Keratinocyte (primary cell): ENCODE measurements at regions not wholly inside any gene's neighbourhood (a gene's known extent, or its start where the extent isn't known, plus 50 kb on each side); places are given as distances from the start of the nearest gene placed in this dataset.

Experiments
- DNase-seq: peaks from one replicate; pipeline ENCODE4 v3.0.0-alpha.2; 2011; ENCODE audit warnings: low read depth, missing footprints, low spot score
- FAIRE-seq: peaks from 2 replicates; lab custom pipeline; 2011; peaks lifted over from hg19 to GRCh38; lab: Jason Lieb, UNC
- H2AFZ ChIP-seq: 2 replicates; pipeline ENCODE4 v1.6.0; 2012; ENCODE audit warnings: low read length, control low read depth, inconsistent platforms; ENCODE audit not compliant: control insufficient read depth
- H3K27ac ChIP-seq: 2 replicates; pipeline ENCODE4 v1.5.1; 2011; ENCODE audit warnings: low read length; ENCODE audit not compliant: control insufficient read depth, insufficient read depth
- H3K27me3 ChIP-seq: 3 replicates; pipeline ENCODE4 v1.6.0; 2011; ENCODE audit warnings: low read length; ENCODE audit not compliant: control insufficient read depth, insufficient read depth; ENCODE audit errors: extremely low read depth
- H3K36me3 ChIP-seq, 2 experiments: 2 replicates in 1 of 2; 3 replicates in 1 of 2; pipeline ENCODE4 v1.5.1; 2011; ENCODE audit warnings: low read length in 2 of 2, mild to moderate bottlenecking in 1 of 2; ENCODE audit not compliant: control insufficient read depth in 2 of 2, insufficient read depth in 2 of 2; ENCODE audit errors: extremely low read depth in 1 of 2
- H3K4me1 ChIP-seq: 3 replicates; pipeline ENCODE4 v1.5.1; 2011; ENCODE audit warnings: low read length; ENCODE audit not compliant: control insufficient read depth, insufficient read depth; ENCODE audit errors: extremely low read depth
- H3K4me2 ChIP-seq: 3 replicates; pipeline ENCODE4 v1.6.0; 2011; ENCODE audit warnings: low read depth, low read length; ENCODE audit not compliant: control insufficient read depth, insufficient read depth; ENCODE audit errors: extremely low read depth
- H3K4me3 ChIP-seq, 3 experiments: fragments of 200-600 bp in 1 of 3; sonication (generic) in 1 of 3; 2 replicates in 2 of 3; 3 replicates in 1 of 3; pipeline ENCODE4 v1.5.1; 2011 to 2016; ENCODE audit warnings: low read length in 3 of 3, mild to moderate bottlenecking in 3 of 3, control low read depth in 2 of 3, inconsistent platforms in 1 of 3, low read depth in 1 of 3, mixed read lengths in 1 of 3, mixed run types in 1 of 3, moderate library complexity in 1 of 3; ENCODE audit not compliant: control insufficient read depth in 2 of 3, insufficient read depth in 2 of 3; ENCODE audit errors: extremely low read depth in 1 of 3
- H3K79me2 ChIP-seq: 2 replicates; pipeline ENCODE4 v1.6.0; 2012; ENCODE audit warnings: low read length; ENCODE audit not compliant: control insufficient read depth, insufficient read depth
- H3K9ac ChIP-seq: 3 replicates; pipeline ENCODE4 v1.6.0; 2011; ENCODE audit warnings: low read length; ENCODE audit not compliant: control insufficient read depth, insufficient read depth; ENCODE audit errors: extremely low read depth
- H3K9me1 ChIP-seq: 3 replicates; pipeline ENCODE4 v1.6.0; 2011; ENCODE audit warnings: low read length; ENCODE audit not compliant: control insufficient read depth, insufficient read depth; ENCODE audit errors: extremely low read depth
- H3K9me3 ChIP-seq: 2 replicates; pipeline ENCODE4 v1.5.1; 2012; ENCODE audit warnings: low read depth, low read length; ENCODE audit not compliant: control insufficient read depth
- H4K20me1 ChIP-seq: 3 replicates; pipeline ENCODE4 v1.6.0; 2011; ENCODE audit warnings: low read length; ENCODE audit not compliant: control insufficient read depth, insufficient read depth; ENCODE audit errors: extremely low read depth
- CTCF ChIP-seq, 3 experiments: IDR thresholded peaks in 1 of 3; conservative IDR thresholded peaks in 1 of 3; optimal IDR thresholded peaks in 1 of 3; 2 replicates in 2 of 3; 3 replicates in 1 of 3; pipeline versions ENCODE3 to v1.5.1; 2011; ENCODE audit warnings: low read length in 3 of 3, mild to moderate bottlenecking in 3 of 3, moderate library complexity in 2 of 3, control low read depth in 1 of 3, inconsistent platforms in 1 of 3; ENCODE audit not compliant: insufficient read depth in 2 of 3; ENCODE audit errors: extremely low read depth in 1 of 3
- EZH2 ChIP-seq: IDR thresholded peaks from one replicate; pipeline ENCODE4 v1.6.1; 2012; ENCODE audit warnings: inconsistent platforms, mild to moderate bottlenecking, low read length, moderate library complexity
- dilution Hi-C: fragments of 300-500 bp; cut with MboI; formaldehyde crosslinking; loops from one replicate; pipeline ENCODE4 v1.7.0; 2020; ENCODE audit warnings: low sequenced_read_pairs; ENCODE audit not compliant: extremely low pct_ligation_motif_present

DNA sequence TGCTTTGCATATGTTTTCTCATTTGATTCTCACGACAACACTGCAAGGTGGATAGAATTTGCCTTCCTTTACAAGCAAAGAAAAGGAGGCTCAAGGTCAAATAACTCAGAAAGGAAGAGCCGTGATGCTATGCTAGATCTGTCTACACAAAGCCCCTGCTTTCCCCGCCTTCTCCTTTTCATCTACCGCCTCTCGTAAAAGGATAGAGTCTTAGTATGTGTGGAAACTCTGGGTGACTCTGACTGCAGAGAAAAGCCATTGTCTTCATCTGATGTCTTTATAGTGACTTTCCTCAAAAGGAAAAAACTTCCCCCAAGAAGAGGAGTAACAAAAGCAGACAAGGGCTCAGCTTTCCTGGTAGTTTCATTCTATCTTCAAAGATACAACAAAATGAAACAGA lies 292.7 kb downstream of the ACTR3B start:
- H3K4me1 ChIP-seq, result no peaks in the 10 kb centered on the region
- no peaks in the 10 kb centered on the region for H3K79me2 ChIP-seq
- no peak for TF ChIP-seq CTCF (optimal IDR thresholded peaks at IDR 0.05 in 1 of 3, IDR thresholded peaks at IDR 0.05 in 1 of 3, conservative IDR thresholded peaks at IDR 0.05 in 1 of 3; ENCODE audit: extremely low read depth in 1 of 3, insufficient read depth in 2 of 3, low read length in 3 of 3)
- TF ChIP-seq EZH2, result no peak
- no peaks in the 10 kb centered on the region for H3K27me3 ChIP-seq
- DNase-seq, result no peak
- no peak overlapping the region for H3K9ac ChIP-seq
- H3K4me2 ChIP-seq, result no peak overlapping the region
- dilution Hi-C loops, result no loop called here
- H3K4me3 ChIP-seq, result no peak overlapping the region
- no peak overlapping the region for H2AFZ ChIP-seq
- no peak for FAIRE-seq
- H3K9me3 ChIP-seq, result peaks cover 2% of the 10 kb centered on the region
- H3K27ac ChIP-seq, result no peak overlapping the region
- no peaks in the 10 kb centered on the region for H4K20me1 ChIP-seq
- no peaks in the 10 kb centered on the region for H3K9me1 ChIP-seq
- no peaks in the 10 kb centered on the region for H3K36me3 ChIP-seq

DNA sequence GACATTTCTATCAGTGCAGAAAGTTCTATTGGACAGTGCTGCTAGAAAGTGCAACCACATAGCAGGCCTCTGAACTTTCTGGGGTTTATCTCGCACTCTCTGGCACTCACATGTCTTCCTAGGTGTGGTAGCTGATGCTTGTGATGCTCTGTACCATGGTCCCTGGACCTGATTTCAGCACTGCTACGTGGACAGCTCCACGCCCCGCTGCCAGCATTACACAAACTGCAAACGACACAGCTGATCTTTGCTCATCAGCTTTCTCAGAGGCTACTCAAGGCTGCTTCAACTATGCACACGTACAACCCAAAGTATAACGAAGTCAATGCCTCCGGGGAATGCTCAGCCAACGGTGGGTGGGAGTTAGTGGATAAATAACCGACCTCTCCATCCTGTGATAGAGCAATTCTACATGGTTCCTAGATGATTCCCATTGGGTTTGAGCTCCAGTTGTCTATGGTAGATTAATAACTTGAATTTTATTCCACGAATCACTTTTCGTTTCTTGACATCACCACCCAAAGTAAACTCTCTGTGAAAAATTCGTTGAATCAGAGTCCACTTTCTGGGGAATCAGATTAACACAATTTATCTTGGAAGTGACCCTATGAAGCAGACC lies 302.5 kb downstream of the ACTR3B start:
- Histone ChIP-seq H3K36me3 (no peaks in the 10 kb centered on the region), H3K27me3 (no peaks in the 10 kb centered on the region), H3K4me1 (no peaks in the 10 kb centered on the region), H3K9me1 (no peaks in the 10 kb centered on the region), H2AFZ (no peak overlapping the region), H3K9me3 (peaks cover 6% of the 10 kb centered on the region), H3K79me2 (no peaks in the 10 kb centered on the region), H3K9ac (no peak overlapping the region), H3K27ac (no peak overlapping the region), H4K20me1 (no peaks in the 10 kb centered on the region), H3K4me3 (no peak overlapping the region), H3K4me2 (no peak overlapping the region)
- no peak for DNase-seq
- TF ChIP-seq EZH2, result no peak
- no peak for TF ChIP-seq CTCF (optimal IDR thresholded peaks at IDR 0.05 in 1 of 3, IDR thresholded peaks at IDR 0.05 in 1 of 3, conservative IDR thresholded peaks at IDR 0.05 in 1 of 3; ENCODE audit: extremely low read depth in 1 of 3, insufficient read depth in 2 of 3, low read length in 3 of 3)
- FAIRE-seq, result no peak
- dilution Hi-C loops, result no loop called here
